Head of caudate nucleus (tissue), 42 donors: ENCODE measurements at regions not wholly inside any gene's neighbourhood (a gene's known extent, or its start where the extent isn't known, plus 50 kb on each side); places are given as distances from the start of the nearest gene placed in this dataset.
"Not testable (repeated sequence)": the region's sequence is repeated elsewhere in the genome, so short reads cannot be mapped to it uniquely, and the experiment has no call there.

Experiments used
- DNase-seq, 42 donors: peaks; one replicate each; pipeline versions ENCODE4 v3.0.0 to v3.0.0-alpha.2; 2020 to 2021; ENCODE audit warnings: mixed read lengths in 7 of 42
- intact Hi-C: fragments of 100-400 bp; cut with DNase I; formaldehyde crosslinking; loops from one replicate; pipeline ENCODE4 v1.15.0; 2022

DNA sequence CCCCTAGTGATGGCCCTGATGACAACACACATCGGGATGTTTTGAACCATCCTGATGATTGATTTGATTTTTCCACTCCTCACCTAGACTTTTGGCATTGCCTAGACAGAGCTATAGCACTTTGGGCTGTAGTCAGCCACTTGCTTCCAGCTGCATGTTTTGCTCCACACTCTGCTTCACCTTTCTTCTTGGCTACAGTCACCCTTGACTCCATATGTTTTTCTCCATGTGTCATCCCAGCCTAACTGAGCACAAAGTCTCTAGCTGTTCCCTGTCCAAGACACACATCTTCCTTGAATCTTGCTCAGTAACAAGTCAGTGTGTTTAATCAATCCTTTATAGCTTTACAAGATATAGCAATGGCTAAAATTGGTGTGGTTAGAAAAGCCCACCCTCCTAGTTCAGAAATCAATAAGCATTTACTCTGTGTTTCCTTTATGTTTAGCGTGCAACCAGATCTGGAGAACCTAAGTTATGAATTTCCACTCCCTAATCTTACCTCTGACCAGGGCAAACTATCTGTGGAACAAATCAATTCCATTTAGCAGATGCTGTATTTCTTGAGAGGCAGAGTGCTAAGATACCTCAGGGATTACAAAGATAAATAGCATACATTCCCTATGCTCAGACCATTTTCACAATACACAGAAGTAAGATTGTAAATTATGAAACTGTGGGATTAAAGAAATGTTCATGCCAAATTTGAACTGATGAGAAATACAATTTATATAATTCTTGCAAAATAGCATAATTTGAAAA lies 98.4 kb upstream of the LYPLAL1 start:
- no peak for DNase-seq
- intact Hi-C loops, result no loop called here

DNA sequence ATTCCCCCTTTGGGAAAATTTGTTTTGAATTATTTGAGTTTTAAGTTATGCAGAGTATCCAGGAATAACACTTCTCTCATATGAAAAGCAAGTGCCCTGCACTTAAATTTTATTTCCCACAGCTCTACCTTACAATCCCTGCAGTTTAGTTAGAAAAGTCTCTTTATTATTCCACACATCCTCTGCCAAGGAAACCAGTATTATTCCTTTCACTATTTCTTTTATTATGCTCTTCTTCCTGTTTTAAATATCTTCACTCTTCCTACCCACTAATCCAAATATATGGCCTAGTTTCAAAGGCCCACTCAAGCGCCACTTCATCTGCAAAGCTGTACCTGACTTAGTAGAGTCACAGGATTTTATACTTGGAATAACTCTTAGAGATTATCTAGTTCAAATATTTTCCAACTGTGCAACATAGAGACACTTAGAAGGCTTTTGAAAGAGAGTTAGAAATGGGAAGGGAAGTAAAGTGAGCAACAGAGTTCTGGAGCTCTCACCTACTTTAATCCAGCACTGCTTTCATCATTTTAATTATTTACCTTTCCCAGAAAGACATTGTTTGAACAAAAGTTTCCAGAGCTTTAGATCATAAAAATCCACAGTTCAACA lies 97.2 kb upstream of the LYPLAL1 start:
- intact Hi-C loops, result no loop called here
- DNase-seq, result no peak

GRCh38 chr1:219077767-219078166 lies 95.9 kb upstream of the LYPLAL1 start:
- intact Hi-C loops, DNase-seq: not testable (repeated sequence)

GRCh38 chr1:219081943-219082925 lies 91.4 kb upstream of the LYPLAL1 start:
- intact Hi-C loops, result no loop called here
- DNase-seq, result no peak

DNA sequence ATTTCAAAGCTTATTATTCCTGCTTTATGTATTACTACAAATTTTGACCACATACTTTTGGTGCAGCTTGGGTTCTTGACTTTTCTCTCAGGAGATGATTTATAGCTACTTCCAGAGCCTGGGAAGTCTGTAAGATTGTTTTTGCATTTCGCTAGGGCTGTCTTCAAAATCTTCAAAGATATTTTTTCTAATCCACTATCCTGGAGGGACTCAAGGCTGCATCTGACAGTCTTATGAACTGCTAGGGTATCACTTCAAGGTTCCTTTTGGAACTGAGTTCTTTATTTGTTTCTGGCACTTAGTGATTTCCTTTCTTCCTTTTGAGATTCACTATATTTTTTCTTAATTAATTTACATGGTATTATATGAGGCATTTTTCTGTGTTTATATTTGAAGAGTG lies 90.0 kb upstream of the LYPLAL1 start:
- intact Hi-C loops, result no loop called here
- DNase-seq, result no peak

- no peak for DNase-seq
- intact Hi-C loops, result no loop called here
Observed at GRCh38 chr1:219085082-219085481, 88.6 kb upstream of the LYPLAL1 start.

- intact Hi-C loops, result no loop called here
- DNase-seq, result no peak
Observed at GRCh38 chr1:219085988-219086387, 87.7 kb upstream of the LYPLAL1 start.

- intact Hi-C loops, result no loop called here
Observed at GRCh38 chr1:219086956-219087469, 86.7 kb upstream of the LYPLAL1 start.

GRCh38 chr1:219088778-219089557 lies 84.7 kb upstream of the LYPLAL1 start:
- peak in 21 of 42 donors; percentile 3 to 58 (median 21) for DNase-seq
- intact Hi-C loops, result no loop called here

More at GRCh38 chr1:219086956-219087469, 86.7 kb upstream of the LYPLAL1 start:
- DNase-seq, result no peak

DNA sequence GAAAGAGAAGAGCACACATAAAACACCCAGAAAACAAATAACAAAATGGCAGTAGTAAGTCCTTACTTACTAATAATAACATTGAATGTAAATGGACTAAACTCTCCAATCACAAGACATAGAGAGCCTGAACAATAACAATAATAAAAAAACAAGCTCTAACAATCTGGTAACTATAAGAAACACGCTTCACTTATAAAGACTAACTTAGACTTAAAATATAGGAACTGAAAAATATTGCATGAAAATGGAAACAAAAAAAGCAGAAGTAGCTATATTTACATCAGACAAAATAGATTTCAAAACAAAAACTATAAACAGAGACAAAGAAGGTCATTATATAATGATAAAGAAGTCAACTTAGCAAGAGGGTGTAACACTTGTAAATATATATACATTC lies 83.1 kb upstream of the LYPLAL1 start:
- DNase-seq, result no peak
- intact Hi-C loops, result no loop called here

GRCh38 chr1:219092206-219092605 lies 81.5 kb upstream of the LYPLAL1 start:
- intact Hi-C loops, result no loop called here
- DNase-seq, result no peak

- no peak for DNase-seq
- intact Hi-C loops, result no loop called here
Observed at GRCh38 chr1:219099307-219099706, 74.4 kb upstream of the LYPLAL1 start.

- DNase-seq, result no peak
- intact Hi-C loops, result no loop called here
Observed at GRCh38 chr1:219100059-219100458, 73.6 kb upstream of the LYPLAL1 start.

DNA sequence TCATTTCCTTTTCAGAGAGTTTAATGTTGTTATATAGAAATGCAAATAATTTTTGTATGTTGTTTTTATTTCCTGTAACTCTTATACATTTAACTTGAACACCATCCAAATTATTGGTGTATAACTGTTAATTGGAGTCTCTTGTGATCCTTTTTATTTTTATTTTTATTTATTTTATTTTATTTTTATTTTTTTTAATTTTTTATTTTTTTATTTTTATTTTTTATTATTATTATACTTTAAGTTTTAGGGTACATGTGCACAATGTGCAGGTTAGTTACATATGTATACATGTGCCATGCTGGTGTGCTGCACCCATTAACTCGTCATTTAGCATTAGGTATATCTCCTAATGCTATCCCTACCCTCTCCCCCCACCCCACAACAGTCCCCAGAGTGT lies 71.2 kb upstream of the LYPLAL1 start:
- intact Hi-C loops, DNase-seq: not testable (repeated sequence)

DNA sequence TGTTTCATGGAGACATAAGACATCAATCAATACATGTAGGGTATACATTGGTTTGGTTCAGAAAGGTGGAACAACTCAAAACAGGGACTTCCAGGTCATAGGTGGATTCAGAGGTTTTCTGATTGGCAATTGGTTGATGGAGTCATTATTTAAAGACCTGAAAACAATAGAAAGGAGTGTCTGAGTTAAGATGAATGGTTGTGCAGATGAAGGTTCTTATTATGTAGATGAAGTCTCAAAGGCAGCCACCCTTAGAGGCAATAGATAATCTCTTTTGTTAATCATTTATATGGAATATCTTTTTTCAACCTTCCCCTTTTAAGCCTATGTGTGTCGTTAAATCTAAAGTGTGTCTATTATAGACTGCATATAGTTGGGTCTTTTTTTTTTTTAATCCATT lies 67.8 kb upstream of the LYPLAL1 start:
- DNase-seq, result no peak
- intact Hi-C loops, result no loop called here

GRCh38 chr1:219109424-219110018 lies 64.2 kb upstream of the LYPLAL1 start:
- DNase-seq, result no peak
- intact Hi-C loops, result no loop called here

- intact Hi-C loops, result no loop called here
- DNase-seq, result no peak
Observed at GRCh38 chr1:219113261-219113660, 60.4 kb upstream of the LYPLAL1 start.

GRCh38 chr1:219114014-219114413 lies 59.7 kb upstream of the LYPLAL1 start:
- intact Hi-C loops, result no loop called here
- DNase-seq, result no peak
